MM.1S (cell line): ENCODE measurements at regions not wholly inside any gene's neighbourhood (a gene's known extent, or its start where the extent isn't known, plus 50 kb on each side); places are given as distances from the start of the nearest gene placed in this dataset.

Experiments
- DNase-seq: peaks from one replicate; pipeline ENCODE4 v3.0.0-alpha.2; 2015
- H2AFZ ChIP-seq: fragments of 300-600 bp; sonication (generic); 2 replicates; pipeline ENCODE4 v1.6.0; 2016; ENCODE audit warnings: antibody characterized with exemption, low read length
- H3F3A ChIP-seq: fragments of 300-600 bp; sonication (generic); 2 replicates; pipeline ENCODE4 v1.6.1; 2016; ENCODE audit warnings: mild to moderate bottlenecking, antibody characterized with exemption, low read length, moderate library complexity, mixed read lengths; ENCODE audit not compliant: insufficient read depth
- H3K27ac ChIP-seq: fragments of 300-600 bp; sonication (generic); 2 replicates; pipeline ENCODE4 v1.5.1; 2016; ENCODE audit warnings: mild to moderate bottlenecking, low read length
- H3K27me3 ChIP-seq: fragments of 300-600 bp; sonication (generic); replicated peaks from 2 replicates; pipeline ENCODE4 v1.6.0; 2016; ENCODE audit warnings: low read length; ENCODE audit not compliant: insufficient read depth
- H3K36me3 ChIP-seq: fragments of 300-600 bp; sonication (generic); replicated peaks from 2 replicates; pipeline ENCODE4 v1.6.1; 2016; ENCODE audit warnings: mild to moderate bottlenecking, low read length, mixed read lengths; ENCODE audit not compliant: insufficient read depth
- H3K4me1 ChIP-seq: fragments of 300-600 bp; sonication (generic); 2 replicates; pipeline ENCODE4 v1.6.1; 2016; ENCODE audit warnings: low read length, mixed read lengths
- H3K4me2 ChIP-seq: fragments of 300-600 bp; sonication (generic); 2 replicates; pipeline ENCODE4 v1.6.0; 2016; ENCODE audit warnings: low read depth, low read length
- H3K4me3 ChIP-seq: fragments of 300-600 bp; sonication (generic); 2 replicates; pipeline ENCODE4 v1.5.1; 2016; ENCODE audit warnings: low read length, mixed read lengths
- H3K79me2 ChIP-seq: fragments of 300-600 bp; sonication (generic); 2 replicates; pipeline ENCODE4 v1.6.1; 2016; ENCODE audit warnings: mixed run types, low read length, mixed read lengths
- H3K9ac ChIP-seq: fragments of 300-600 bp; sonication (generic); 2 replicates; pipeline ENCODE4 v1.6.1; 2016; ENCODE audit warnings: low read length, mixed read lengths
- H3K9me2 ChIP-seq: fragments of 300-600 bp; sonication (generic); replicated peaks from 2 replicates; pipeline ENCODE4 v1.6.1; 2016; ENCODE audit warnings: mild to moderate bottlenecking, low read length, mixed read lengths; ENCODE audit not compliant: insufficient read depth
- H3K9me3 ChIP-seq: fragments of 300-600 bp; sonication (generic); replicated peaks from 2 replicates; pipeline ENCODE4 v1.6.1; 2016; ENCODE audit warnings: mild to moderate bottlenecking, low read length, mixed read lengths; ENCODE audit not compliant: insufficient read depth
- H4K20me1 ChIP-seq: fragments of 300-600 bp; sonication (generic); 2 replicates; pipeline ENCODE4 v1.6.1; 2016; ENCODE audit warnings: mild to moderate bottlenecking, low read length, moderate library complexity, mixed read lengths; ENCODE audit not compliant: insufficient read depth
- EZH2 ChIP-seq: fragments of 300-600 bp; sonication (generic); optimal IDR thresholded peaks from 2 replicates; pipeline ENCODE3; 2017; ENCODE audit warnings: low read depth, mild to moderate bottlenecking, antibody characterized with exemption, low read length, mixed read lengths
- EZH2phosphoT487 ChIP-seq: fragments of 300-600 bp; sonication (generic); IDR thresholded peaks from 2 replicates; pipeline ENCODE4 v1.6.1; 2018; ENCODE audit warnings: antibody characterized with exemption, low read length
- TF ChIP-seq, protein P1 (sequence below): fragments of 300-600 bp; sonication (generic); IDR thresholded peaks from 2 replicates; pipeline ENCODE4 v1.5.1; 2016; ENCODE audit warnings: antibody characterized with exemption, low read length, mixed read lengths

DNA sequence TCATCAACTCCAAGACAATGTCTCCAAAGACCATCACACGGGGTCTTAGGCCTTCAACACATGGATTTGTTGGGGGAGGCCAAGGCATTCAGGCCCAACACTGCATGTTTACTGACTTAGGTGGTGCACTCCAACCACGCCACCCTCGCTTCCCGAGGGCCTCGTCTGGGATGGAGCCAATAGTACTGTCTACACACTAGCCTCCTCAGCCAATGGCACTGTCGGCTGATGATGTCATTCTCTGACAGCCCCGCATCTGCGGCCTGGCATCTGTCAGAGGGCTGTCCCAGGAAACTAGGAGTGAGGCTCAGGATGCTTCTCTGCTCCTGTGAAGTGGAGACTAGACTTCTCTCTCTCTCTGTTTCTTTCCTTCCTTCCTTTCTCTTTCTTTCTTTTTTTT is 96.6 kb downstream of the TEX26 start:
- H4K20me1 ChIP-seq = no peaks in the 10 kb centered on the region
- H3F3A ChIP-seq = no peaks in the 10 kb centered on the region
- H3K9ac ChIP-seq = no peak overlapping the region
- peaks cover 14% of the 10 kb centered on the region; the same call in 1 of the 2 replicates for H3K27me3 ChIP-seq
- no peak for TF ChIP-seq EZH2phosphoT487
- H3K79me2 ChIP-seq = no peaks in the 10 kb centered on the region
- no peak for DNase-seq
- no peak overlapping the region for H3K4me2 ChIP-seq
- H3K27ac ChIP-seq = no peak overlapping the region
- H3K36me3 ChIP-seq = no peaks in the 10 kb centered on the region
- H3K4me3 ChIP-seq = no peak overlapping the region
- no peaks in the 10 kb centered on the region for H3K9me3 ChIP-seq
- H2AFZ ChIP-seq = no peak overlapping the region
- no peaks in the 10 kb centered on the region for H3K9me2 ChIP-seq
- no peaks in the 10 kb centered on the region for H3K4me1 ChIP-seq

DNA sequence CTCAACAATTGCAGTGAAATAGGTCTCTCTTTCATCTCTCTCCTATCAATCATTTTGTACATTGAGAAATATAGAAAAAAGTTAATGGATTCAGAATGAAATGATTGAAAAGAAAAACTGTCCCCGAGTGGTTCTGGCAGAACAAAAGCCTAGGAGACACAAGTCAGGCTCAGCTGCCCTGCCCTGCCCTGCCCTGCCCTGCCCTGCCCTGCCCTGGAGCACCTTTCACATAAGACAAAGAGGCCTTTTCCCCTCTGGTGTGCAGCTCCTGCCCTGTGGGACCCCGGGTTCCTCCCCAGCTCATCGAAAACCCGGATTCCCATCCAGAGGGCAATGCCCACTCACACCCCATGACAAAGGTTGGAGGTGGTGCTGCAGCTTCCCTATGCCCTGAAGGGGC is 94.7 kb downstream of the TEX26 start:
- Histone ChIP-seq H3K79me2 (no peaks in the 10 kb centered on the region), H3K27me3 (peaks cover under 1% of the 10 kb centered on the region; the same call in 1 of the 2 replicates), H3K4me3 (no peak overlapping the region), H3K9ac (no peak overlapping the region), H4K20me1 (no peaks in the 10 kb centered on the region), H3K27ac (no peak overlapping the region), H3K9me2 (no peaks in the 10 kb centered on the region), H3K4me2 (no peak overlapping the region), H3K36me3 (no peaks in the 10 kb centered on the region), H3F3A (no peaks in the 10 kb centered on the region), H3K9me3 (no peaks in the 10 kb centered on the region), H3K4me1 (no peaks in the 10 kb centered on the region), H2AFZ (no peak overlapping the region)
- no peak for TF ChIP-seq EZH2phosphoT487
- no peak for TF ChIP-seq EZH2
- TF ChIP-seq, protein P1, sequence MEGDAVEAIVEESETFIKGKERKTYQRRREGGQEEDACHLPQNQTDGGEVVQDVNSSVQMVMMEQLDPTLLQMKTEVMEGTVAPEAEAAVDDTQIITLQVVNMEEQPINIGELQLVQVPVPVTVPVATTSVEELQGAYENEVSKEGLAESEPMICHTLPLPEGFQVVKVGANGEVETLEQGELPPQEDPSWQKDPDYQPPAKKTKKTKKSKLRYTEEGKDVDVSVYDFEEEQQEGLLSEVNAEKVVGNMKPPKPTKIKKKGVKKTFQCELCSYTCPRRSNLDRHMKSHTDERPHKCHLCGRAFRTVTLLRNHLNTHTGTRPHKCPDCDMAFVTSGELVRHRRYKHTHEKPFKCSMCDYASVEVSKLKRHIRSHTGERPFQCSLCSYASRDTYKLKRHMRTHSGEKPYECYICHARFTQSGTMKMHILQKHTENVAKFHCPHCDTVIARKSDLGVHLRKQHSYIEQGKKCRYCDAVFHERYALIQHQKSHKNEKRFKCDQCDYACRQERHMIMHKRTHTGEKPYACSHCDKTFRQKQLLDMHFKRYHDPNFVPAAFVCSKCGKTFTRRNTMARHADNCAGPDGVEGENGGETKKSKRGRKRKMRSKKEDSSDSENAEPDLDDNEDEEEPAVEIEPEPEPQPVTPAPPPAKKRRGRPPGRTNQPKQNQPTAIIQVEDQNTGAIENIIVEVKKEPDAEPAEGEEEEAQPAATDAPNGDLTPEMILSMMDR = no peak
- DNase-seq = no peak
